ENCODE measurements at regions not wholly inside any gene's neighbourhood (a gene's known extent, or its start where the extent isn't known, plus 50 kb on each side); places are given as distances from the start of the nearest gene placed in this dataset.
A peak's percentile ranks its signal among the peaks of the same experiment; 100 is the strongest.
"Not testable (repeated sequence)": the region's sequence is repeated elsewhere in the genome, so short reads cannot be mapped to it uniquely, and the experiment has no call there.

GRCh38 chr6:168922436-168922835 lies 331.2 kb downstream of the THBS2 start:
- Histone ChIP-seq H3K27ac (no peak overlapping the region), H3K27me3 (no peaks in the 10 kb centered on the region), H3K4me3 (no peak overlapping the region), H3K9me3 (replicated peaks) (no peaks in the 10 kb centered on the region), H3K36me3 (no peaks in the 10 kb centered on the region), H3K4me1 (0 out of 2 replicates have a peak, but pooled peaks cover under 1% of the 10 kb centered on the region)
- no peak for DNase-seq

DNA sequence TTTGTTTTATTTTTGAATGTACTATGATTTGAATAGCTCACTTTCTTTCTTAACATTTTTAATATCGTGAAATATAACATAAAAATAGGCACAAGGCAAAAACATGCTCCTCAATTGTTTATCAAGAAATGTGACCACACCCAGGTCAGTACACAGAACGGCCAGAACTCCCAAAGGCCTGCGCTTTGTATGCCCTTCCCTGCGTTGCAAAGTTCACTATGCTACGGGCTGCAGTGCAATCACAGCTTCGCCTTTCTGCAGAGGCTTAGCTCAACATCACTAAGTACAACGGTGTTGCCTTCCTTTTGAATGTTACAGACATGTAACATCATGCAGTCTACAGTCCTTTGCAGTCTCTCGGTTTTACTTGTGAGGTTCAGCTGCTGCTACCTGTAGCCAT lies 333.4 kb downstream of the THBS2 start:
- Histone ChIP-seq H3K9me3 (replicated peaks) (no peaks in the 10 kb centered on the region), H3K4me1 (peaks cover 12% of the 10 kb centered on the region)

DNA sequence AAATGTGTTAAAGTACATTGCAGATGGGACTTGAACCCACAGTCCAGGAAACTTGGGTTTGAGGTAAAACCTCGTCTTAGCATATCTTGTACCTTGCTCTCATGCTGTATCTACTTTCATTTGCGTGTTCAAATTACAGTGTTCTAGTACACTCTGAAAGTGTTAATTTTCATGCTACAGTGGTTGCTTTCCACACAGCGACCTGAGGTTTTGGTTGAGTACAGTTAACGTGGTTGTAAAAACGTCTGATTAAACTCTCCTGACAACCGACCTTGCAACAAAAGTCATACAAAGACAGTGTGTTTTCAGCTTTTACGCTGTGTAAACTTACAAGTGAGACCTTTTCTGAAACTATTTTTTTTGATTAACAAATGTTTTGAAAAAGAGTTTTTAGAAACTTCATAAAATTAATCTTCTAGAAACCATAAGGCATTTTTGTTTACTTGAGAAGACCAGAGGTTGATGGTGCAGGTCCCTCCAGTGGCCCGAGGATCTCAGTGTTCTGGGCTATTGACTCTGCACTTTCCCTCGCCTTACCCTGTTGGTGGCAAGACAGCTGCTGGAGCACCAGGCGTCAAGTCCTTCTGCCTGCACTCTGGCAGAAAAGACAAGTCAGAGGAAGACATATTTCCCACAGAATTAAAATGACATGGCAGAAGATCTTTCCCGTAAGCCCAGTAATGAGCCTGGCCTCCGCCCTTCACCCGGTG lies 334.0 kb downstream of the THBS2 start:
- Histone ChIP-seq H3K4me1 (peaks cover 15% of the 10 kb centered on the region), H3K9me3 (replicated peaks) (no peaks in the 10 kb centered on the region), H3K27ac (no peak overlapping the region), H3K4me3 (no peak overlapping the region), H3K36me3 (no peaks in the 10 kb centered on the region), H3K27me3 (no peaks in the 10 kb centered on the region)
- DNase-seq: no peak

More for the DNA sequence above, 333.4 kb downstream of the THBS2 start:
- H3K36me3 ChIP-seq: no peaks in the 10 kb centered on the region
- H3K27ac ChIP-seq: no peak overlapping the region
- DNase-seq: no peak
- no peaks in the 10 kb centered on the region for H3K27me3 ChIP-seq
- no peak overlapping the region for H3K4me3 ChIP-seq

DNA sequence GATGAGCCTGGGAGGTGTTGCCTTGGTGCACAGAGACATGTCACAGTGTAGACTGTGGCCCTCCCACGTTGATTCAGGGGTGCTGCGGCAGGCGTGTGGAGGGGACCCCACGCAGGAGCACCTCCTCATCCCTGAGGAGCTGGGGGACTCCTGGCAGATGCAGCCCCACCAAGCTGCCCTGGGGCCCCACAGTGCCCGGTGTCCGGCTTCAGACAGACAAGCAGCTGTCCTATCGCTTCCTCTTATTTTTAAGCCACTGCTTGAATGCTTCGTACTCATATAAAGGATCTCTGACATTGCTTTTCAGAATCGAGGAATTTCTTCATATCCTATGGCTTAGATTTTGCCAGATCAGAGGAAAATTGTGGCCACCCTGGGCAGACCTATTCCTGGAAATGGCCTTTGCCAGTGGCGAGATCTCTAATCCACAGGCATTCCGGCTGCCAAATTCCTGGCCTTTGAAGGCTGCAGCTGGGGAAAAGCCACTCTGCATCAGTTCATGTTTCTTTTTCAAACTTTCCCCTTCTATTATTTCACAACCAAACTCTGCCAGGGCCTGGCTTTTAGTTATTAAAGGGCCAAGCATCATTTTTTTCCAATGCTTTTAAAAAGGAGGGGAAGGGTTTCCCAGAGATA lies 337.0 kb downstream of the THBS2 start:
- peaks cover 15% of the 10 kb centered on the region for H3K4me1 ChIP-seq
- peak overlapping the region; percentile 77 for H3K27ac ChIP-seq
- H3K27me3 ChIP-seq: no peaks in the 10 kb centered on the region
- H3K36me3 ChIP-seq: no peaks in the 10 kb centered on the region
- H3K4me3 ChIP-seq: peak overlapping the region; percentile 11
- peak; percentile 88 to 92 for DNase-seq
- H3K9me3 ChIP-seq (replicated peaks): no peaks in the 10 kb centered on the region

GRCh38 chr6:168915855-168916254 lies 337.8 kb downstream of the THBS2 start:
- peak in 1 of 2 experiments; percentile 26 for DNase-seq
- peak overlapping the region; percentile 77 for H3K27ac ChIP-seq
- no peaks in the 10 kb centered on the region for H3K9me3 ChIP-seq (replicated peaks)
- H3K36me3 ChIP-seq: no peaks in the 10 kb centered on the region
- H3K27me3 ChIP-seq: no peaks in the 10 kb centered on the region
- 0 out of 2 replicates have a peak overlapping the region, but pooled peaks have one; percentile 11 for H3K4me3 ChIP-seq
- peaks cover 15% of the 10 kb centered on the region for H3K4me1 ChIP-seq

GRCh38 chr6:168915242-168915641 lies 338.4 kb downstream of the THBS2 start:
- no peaks in the 10 kb centered on the region for H3K36me3 ChIP-seq
- H3K4me1 ChIP-seq: peaks cover 15% of the 10 kb centered on the region
- H3K9me3 ChIP-seq (replicated peaks): no peaks in the 10 kb centered on the region
- H3K4me3 ChIP-seq: no peak overlapping the region
- no peak for DNase-seq
- H3K27ac ChIP-seq: no peak overlapping the region
- no peaks in the 10 kb centered on the region for H3K27me3 ChIP-seq

GRCh38 chr6:168913866-168914469 lies 339.7 kb downstream of the THBS2 start:
- no peaks in the 10 kb centered on the region for H3K9me3 ChIP-seq (replicated peaks)
- peaks cover 15% of the 10 kb centered on the region for H3K4me1 ChIP-seq
- H3K27ac ChIP-seq: no peak overlapping the region
- H3K27me3 ChIP-seq: no peaks in the 10 kb centered on the region
- no peak for DNase-seq
- H3K36me3 ChIP-seq: no peaks in the 10 kb centered on the region
- H3K4me3 ChIP-seq: no peak overlapping the region

- not testable (repeated sequence) for H3K9me3 ChIP-seq (replicated peaks); DNase-seq; H3K27ac ChIP-seq; H3K4me3 ChIP-seq; H3K27me3 ChIP-seq; H3K36me3 ChIP-seq
- H3K4me1 ChIP-seq: peaks cover 15% of the 10 kb centered on the region
Measured at GRCh38 chr6:168913231-168913865, 340.3 kb downstream of the THBS2 start.

DNA sequence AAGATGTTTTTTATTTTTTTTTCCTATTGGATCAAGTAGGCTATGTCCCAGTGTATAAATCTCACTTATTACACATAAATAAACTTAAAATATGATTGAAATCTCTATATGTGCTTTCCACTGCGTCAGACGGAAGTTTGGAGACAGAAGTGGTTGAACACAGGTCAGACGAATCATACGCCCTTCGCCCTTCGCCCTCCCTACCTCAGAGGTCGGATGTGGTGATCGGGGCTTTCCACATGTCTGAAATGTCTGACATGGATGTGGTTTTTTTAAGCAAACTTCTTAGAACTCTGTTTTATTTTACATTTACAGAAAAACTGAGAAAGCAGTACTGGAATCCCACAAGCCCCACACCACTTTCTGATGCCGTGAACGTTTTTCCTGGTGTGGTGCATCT lies 344.4 kb downstream of the THBS2 start:
- no peak overlapping the region for H3K4me3 ChIP-seq
- peaks cover 6% of the 10 kb centered on the region; the same call in 1 of the 2 replicates for H3K9me3 ChIP-seq (replicated peaks)
- no peak overlapping the region for H3K27ac ChIP-seq
- H3K36me3 ChIP-seq: no peaks in the 10 kb centered on the region; the same call in 1 of the 2 replicates
- H3K27me3 ChIP-seq: no peaks in the 10 kb centered on the region
- DNase-seq: no peak
- peaks cover 27% of the 10 kb centered on the region for H3K4me1 ChIP-seq

DNA sequence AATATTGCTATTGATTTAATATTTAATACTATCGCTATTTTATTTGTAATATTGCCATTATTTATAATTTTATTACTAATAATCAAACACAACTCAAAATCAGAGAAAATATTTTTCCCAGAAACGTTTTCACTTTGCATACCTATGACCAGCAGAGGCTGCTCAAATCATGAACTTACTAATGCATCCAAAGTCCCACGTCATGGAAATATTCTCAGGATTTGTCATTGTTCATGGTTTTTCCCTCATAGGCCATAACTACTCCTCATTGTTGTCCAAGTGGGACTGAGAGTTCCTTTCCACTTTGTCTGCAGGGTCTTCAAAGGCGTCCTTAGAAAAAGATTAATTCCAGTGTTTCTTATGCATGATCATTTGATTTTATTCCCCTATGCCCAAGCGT lies 344.8 kb downstream of the THBS2 start:
- Histone ChIP-seq H3K4me1 (peaks cover 27% of the 10 kb centered on the region), H3K36me3 (no peaks in the 10 kb centered on the region; the same call in 1 of the 2 replicates), H3K9me3 (replicated peaks) (peaks cover 6% of the 10 kb centered on the region; the same call in 1 of the 2 replicates), H3K4me3 (no peak overlapping the region), H3K27ac (no peak overlapping the region), H3K27me3 (no peaks in the 10 kb centered on the region)
- DNase-seq: peak in 1 of 2 experiments; percentile 35

DNA sequence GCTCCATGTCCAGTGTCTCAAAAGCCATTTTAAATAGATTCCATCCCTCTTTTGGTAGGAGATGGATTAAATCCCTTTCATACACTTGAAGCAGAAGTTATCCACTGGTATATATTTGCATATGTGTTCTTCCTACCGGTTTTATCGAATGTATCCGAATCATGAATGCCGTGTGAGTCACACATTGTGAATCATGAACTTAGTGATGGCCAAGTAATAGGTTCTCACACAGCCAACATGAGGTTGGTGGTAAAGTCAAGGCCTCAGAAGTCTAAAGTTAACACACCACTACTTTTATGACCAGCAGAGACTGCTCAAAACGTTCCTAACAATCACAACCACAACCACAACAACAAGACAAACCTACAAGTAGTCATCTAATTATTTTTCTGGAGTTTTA lies 345.5 kb downstream of the THBS2 start:
- no peak overlapping the region for H3K27ac ChIP-seq
- DNase-seq: no peak
- H3K27me3 ChIP-seq: no peaks in the 10 kb centered on the region

GRCh38 chr6:168906391-168906790 lies 347.3 kb downstream of the THBS2 start:
- no peaks in the 10 kb centered on the region for H3K27me3 ChIP-seq
- peaks cover 27% of the 10 kb centered on the region for H3K4me1 ChIP-seq
- peaks cover 6% of the 10 kb centered on the region; the same call in 1 of the 2 replicates for H3K9me3 ChIP-seq (replicated peaks)
- DNase-seq: peak; percentile 51 to 58
- H3K36me3 ChIP-seq: no peaks in the 10 kb centered on the region; the same call in 1 of the 2 replicates
- peak overlapping the region; percentile 79 for H3K27ac ChIP-seq
- H3K4me3 ChIP-seq: peak overlapping the region; percentile 13

More for the DNA sequence above, 345.5 kb downstream of the THBS2 start:
- Histone ChIP-seq H3K4me3 (no peak overlapping the region), H3K4me1 (peaks cover 27% of the 10 kb centered on the region), H3K36me3 (no peaks in the 10 kb centered on the region; the same call in 1 of the 2 replicates), H3K9me3 (replicated peaks) (peaks cover 6% of the 10 kb centered on the region; the same call in 1 of the 2 replicates)

GRCh38 chr6:168905451-168906090 lies 348.1 kb downstream of the THBS2 start:
- Histone ChIP-seq H3K27ac (peak overlapping the region; percentile 79), H3K4me3 (peak overlapping the region; percentile 13), H3K27me3 (no peaks in the 10 kb centered on the region), H3K9me3 (replicated peaks) (peaks cover 6% of the 10 kb centered on the region; the same call in 1 of the 2 replicates), H3K36me3 (no peaks in the 10 kb centered on the region; the same call in 1 of the 2 replicates), H3K4me1 (peaks cover 27% of the 10 kb centered on the region)
- peak; percentile 66 to 76 for DNase-seq

Measured in SJCRH30 (cell line).